ENCODE measurements at regions not wholly inside any gene's neighbourhood (a gene's known extent, or its start where the extent isn't known, plus 50 kb on each side); places are given as distances from the start of the nearest gene placed in this dataset.
"Not testable (repeated sequence)": the region's sequence is repeated elsewhere in the genome, so short reads cannot be mapped to it uniquely, and the experiment has no call there.

- intact Hi-C loops (cut with DNase I): no loop called here
- no peak for DNase-seq
Measured at GRCh38 chr21:35191754-35192153, 142.7 kb upstream of the RUNX1 start.

GRCh38 chr21:35191128-35191527 lies 142.0 kb upstream of the RUNX1 start:
- WGBS, 4 donors: 83 to 87% (median 85%) methylated on average over 6 of the region's 6 CpGs
- intact Hi-C loops (cut with DNase I): no loop called here
- H3K27ac ChIP-seq: no peak overlapping the region

More at GRCh38 chr21:35191754-35192153, 142.7 kb upstream of the RUNX1 start:
- Histone ChIP-seq H3K27me3 (no peaks in the 10 kb centered on the region), H3K27ac (no peak overlapping the region), H3K4me1 (replicated peaks in 1 of 2) (no peaks in the 10 kb centered on the region), H3K36me3 (replicated peaks in 1 of 2) (no peaks in the 10 kb centered on the region), H3K4me3 (no peak overlapping the region), H3K9me3 (replicated peaks in 1 of 3) (no peaks in the 10 kb centered on the region)
- TF ChIP-seq POLR2A (IDR thresholded peaks at IDR 0.05): no peak
- TF ChIP-seq CTCF (IDR thresholded peaks at IDR 0.05): no peak

GRCh38 chr21:35190201-35190701 lies 141.1 kb upstream of the RUNX1 start:
- WGBS, 4 donors: 80 to 87% (median 84%) methylated on average over 5 of the region's 5 CpGs
- H3K36me3 ChIP-seq (replicated peaks in 1 of 2): no peaks in the 10 kb centered on the region
- intact Hi-C loops (cut with DNase I): no loop called here
- H3K27ac ChIP-seq: no peak overlapping the region
- H3K4me1 ChIP-seq (replicated peaks in 1 of 2): no peaks in the 10 kb centered on the region
- no peaks in the 10 kb centered on the region for H3K27me3 ChIP-seq
- DNase-seq: no peak
- H3K9me3 ChIP-seq (replicated peaks in 1 of 3): no peaks in the 10 kb centered on the region
- TF ChIP-seq CTCF (IDR thresholded peaks at IDR 0.05) (no peak), POLR2A (IDR thresholded peaks at IDR 0.05) (no peak)
- H3K4me3 ChIP-seq: no peak overlapping the region

More at GRCh38 chr21:35191128-35191527, 142.0 kb upstream of the RUNX1 start:
- no peak overlapping the region for H3K4me3 ChIP-seq
- no peak for DNase-seq
- TF ChIP-seq CTCF (IDR thresholded peaks at IDR 0.05): no peak
- no peaks in the 10 kb centered on the region for H3K9me3 ChIP-seq (replicated peaks in 1 of 3)
- H3K27me3 ChIP-seq: no peaks in the 10 kb centered on the region
- no peaks in the 10 kb centered on the region for H3K36me3 ChIP-seq (replicated peaks in 1 of 2)
- no peaks in the 10 kb centered on the region for H3K4me1 ChIP-seq (replicated peaks in 1 of 2)

- DNase-seq: no peak
- no peak for TF ChIP-seq CTCF (IDR thresholded peaks at IDR 0.05)
- no peak for TF ChIP-seq POLR2A (IDR thresholded peaks at IDR 0.05)
- Histone ChIP-seq H3K27ac (no peak overlapping the region), H3K9me3 (replicated peaks in 1 of 3) (no peaks in the 10 kb centered on the region), H3K36me3 (replicated peaks in 1 of 2) (no peaks in the 10 kb centered on the region), H3K4me3 (no peak overlapping the region), H3K4me1 (replicated peaks in 1 of 2) (no peaks in the 10 kb centered on the region), H3K27me3 (no peaks in the 10 kb centered on the region)
- 48 to 53% (median 50%) methylated on average over 8 of the region's 8 CpGs for WGBS, 4 donors
- intact Hi-C loops (cut with DNase I): no loop called here
Measured at GRCh38 chr21:35189077-35189863, 140.2 kb upstream of the RUNX1 start.

GRCh38 chr21:35183389-35183788 lies 134.3 kb upstream of the RUNX1 start:
- H3K4me3 ChIP-seq; H3K27ac ChIP-seq; H3K36me3 ChIP-seq (replicated peaks in 1 of 2); DNase-seq; H3K27me3 ChIP-seq; H3K4me1 ChIP-seq (replicated peaks in 1 of 2); intact Hi-C loops (cut with DNase I); H3K9me3 ChIP-seq (replicated peaks in 1 of 3): not testable (repeated sequence)
- 73 to 81% (median 76%) methylated on average over 2 of the region's 2 CpGs for WGBS, 4 donors

Data from adrenal gland (tissue), 9 donors.